Stimulated activated CD8-positive, alpha-beta memory T cell treated with anti-CD3 and anti-CD28 coated beads, Interleukin-2, amount 100 ng/mL, for 1 hour (primary cell): ENCODE measurements at regions not wholly inside any gene's neighbourhood (a gene's known extent, or its start where the extent isn't known, plus 50 kb on each side); places are given as distances from the start of the nearest gene placed in this dataset.
"Not testable (repeated sequence)": the region's sequence is repeated elsewhere in the genome, so short reads cannot be mapped to it uniquely, and the experiment has no call there.

ENCODE experiments used
- DNase-seq, 2 donors: peaks; one replicate each; pipeline ENCODE4 v3.0.0-alpha.2; 2020; ENCODE audit warnings: low read depth in 2 of 2

DNA sequence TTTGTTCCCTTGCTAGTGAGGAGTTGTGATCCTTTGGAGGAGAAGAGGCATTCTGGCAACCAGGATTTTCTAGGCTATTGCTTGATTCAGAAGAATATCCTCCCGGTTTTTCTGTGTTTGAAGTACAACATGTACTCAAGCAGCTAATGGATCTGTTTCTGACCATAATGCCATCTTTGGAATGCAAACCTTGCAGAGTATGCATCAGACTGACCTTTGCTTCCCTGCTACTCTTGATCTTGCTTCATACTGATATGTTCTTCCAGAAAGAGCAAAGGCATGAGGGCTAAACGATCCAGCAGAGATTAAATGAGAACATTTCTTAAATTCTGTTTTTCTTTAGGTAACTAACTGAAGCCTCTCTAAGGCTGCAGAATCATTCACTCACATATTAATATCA, 265.4 kb upstream of the SLC7A11 start:
- no peak for DNase-seq

DNA sequence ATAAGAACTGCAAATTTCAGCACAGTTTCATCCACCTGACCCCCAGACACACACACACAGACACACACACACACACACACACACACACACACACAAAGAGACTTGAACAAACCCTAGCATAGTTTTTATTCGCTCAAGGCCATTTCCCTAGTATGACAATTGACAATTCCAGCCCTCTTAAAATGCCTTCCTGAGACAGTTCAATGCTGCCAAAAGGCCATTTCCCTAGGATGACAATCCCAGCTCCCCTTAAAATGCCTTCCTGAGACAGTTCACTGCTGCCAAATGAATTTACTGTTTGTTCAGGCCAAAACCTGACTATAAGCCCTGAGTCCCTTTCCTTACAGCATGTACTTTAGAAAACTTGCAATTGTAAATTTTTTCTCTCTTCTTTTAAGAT, 259.5 kb upstream of the SLC7A11 start:
- DNase-seq: no peak

DNA sequence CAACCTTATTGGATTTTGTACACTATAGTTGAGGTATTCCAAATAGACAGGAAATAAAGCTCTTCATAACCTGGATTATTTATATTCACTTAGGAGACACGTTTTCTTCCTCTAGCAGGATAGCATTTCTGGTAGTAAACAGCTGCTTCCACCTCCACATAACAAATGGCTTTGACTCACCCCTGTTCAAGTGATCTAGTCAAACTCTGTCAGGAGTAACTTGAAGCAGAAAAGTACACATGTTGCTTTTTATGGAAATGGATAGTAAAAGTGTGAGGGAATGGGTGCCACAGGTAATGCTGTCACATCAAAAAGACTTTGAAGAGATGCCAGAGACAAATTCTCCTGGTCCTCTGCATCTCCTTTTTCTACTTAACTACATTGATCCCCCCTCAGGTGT, 258.7 kb upstream of the SLC7A11 start:
- DNase-seq: no peak

DNA sequence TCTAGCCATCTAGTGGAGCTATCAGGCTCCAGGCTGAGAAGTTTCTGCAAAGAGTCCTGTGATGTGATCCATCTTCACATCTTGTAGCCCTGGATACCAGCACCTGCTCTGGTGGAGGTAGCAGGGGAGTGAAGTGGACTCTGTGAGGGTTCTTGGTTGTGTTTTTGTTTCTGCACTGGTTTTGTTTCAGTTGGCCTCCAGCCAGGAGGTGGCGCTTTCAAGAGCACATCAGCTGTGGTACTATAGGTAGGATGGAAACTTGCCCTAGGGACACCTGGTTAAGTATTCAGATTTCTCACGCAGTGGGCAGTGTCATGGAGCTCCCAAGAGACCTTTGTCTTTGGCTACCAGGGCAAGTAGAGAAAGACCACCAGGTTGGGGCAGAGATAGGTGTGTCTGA, 257.5 kb upstream of the SLC7A11 start:
- no peak for DNase-seq

DNA sequence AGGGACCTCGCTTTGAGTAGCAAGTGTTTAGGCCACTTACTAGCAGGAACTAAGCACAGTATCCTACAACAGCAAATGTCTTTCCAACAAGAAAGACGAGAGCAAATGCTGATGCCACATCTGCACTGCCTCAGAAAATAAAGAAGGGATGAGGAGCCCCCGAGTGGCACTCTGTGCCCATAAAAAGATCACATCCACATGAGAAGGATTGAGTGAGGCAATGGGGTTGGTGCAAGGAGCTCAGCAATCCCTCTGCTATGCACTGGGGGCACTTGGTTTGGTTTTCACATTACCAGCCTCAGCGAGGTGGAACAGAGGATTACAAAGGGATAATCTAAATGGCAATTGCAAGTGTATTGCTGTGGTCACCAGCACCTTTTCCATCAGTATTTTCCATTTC, 252.8 kb upstream of the SLC7A11 start:
- DNase-seq: no peak

DNA sequence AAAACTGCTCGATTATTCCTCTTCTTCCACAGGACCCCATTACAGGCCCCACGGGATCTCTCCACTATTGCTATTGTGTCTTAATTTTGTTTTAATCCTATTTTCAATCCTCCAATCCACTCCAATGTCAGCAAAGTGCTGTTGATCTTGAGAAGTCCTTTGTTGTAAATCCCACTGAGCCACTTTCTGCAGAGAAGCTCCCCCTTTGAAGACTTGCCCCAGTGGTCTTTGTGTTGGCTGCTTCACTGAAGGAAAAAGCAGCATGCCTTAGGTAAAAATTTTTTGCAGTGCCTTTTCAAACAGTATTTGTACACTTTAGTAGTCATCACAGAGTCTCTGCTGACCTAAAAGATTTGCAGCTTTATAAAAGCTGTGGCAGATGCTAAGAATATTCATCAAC, 252.0 kb upstream of the SLC7A11 start:
- DNase-seq: no peak

DNA sequence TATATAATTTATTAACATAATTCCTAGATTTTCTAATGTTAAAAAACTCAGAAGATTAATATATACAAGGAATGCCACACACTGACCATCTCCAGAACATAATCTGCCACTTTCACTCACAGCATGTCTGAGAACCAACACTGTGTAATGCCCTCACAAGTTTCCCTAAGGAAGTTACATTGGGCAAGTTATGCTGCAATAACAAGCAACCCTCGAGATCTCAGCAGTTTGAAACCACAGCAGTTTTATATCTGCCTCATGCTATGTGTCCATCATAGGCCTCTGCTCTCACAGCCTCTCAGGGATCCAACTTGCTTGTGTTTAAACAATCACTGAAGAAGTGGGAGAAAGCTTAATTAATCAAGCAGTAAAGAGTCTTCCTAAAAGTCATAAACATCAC, 250.0 kb upstream of the SLC7A11 start:
- DNase-seq: no peak

DNA sequence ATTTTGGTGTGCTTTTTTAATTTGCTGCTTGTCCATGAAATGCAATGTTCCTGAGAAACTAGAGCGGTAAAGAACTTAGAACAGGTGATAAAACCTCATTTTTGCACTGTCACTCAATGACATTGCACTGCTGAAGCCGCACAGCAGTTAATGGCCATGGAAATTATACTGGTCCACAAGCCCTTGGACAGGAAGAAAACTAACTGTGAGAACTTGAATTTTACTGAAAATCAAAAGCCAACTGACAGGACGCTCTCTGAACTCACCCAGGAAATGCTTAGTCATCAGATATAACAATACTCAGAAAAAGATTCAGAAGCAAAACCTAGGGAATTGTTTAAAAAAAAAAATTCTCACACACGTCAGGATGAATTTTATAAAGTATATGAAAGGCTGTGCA, 246.4 kb upstream of the SLC7A11 start:
- no peak for DNase-seq

DNA sequence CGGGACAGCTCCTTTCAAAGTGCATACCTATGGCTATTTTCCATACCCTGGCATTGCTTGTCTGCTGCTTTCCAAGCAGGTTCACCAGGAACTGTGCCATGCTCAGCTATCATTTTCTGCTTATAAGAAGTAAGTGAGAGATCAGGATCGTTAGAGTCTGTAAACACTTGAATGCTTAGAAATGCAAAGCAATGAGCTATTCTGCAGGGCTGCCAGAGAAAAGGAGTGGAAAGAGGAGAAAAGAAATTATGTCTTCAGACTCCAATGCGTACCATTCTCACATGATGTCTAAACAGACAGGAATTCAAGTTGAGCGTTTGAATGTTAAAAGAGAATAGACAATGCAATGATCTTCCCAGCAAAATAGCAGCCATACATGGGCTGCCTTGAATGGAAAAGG, 245.5 kb upstream of the SLC7A11 start:
- DNase-seq: no peak

DNA sequence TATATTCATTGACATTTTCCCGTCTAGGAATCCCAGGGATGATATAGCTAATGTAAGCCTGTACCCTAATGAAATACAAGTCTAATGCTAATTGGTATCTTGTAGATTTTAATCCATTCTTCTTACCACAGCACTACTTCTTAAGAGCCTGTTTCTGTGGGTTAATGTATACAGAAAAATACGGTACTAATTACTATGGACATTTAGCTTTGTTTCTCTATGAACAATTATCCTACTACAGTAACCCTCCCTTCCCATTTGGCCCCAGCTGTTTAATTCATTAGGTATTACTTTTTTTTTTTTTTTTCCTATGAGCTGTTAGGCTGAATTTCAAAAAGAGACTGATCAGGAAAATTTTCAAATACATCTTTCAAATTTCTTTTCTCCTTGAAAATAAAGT, 245.1 kb upstream of the SLC7A11 start:
- DNase-seq: no peak

DNA sequence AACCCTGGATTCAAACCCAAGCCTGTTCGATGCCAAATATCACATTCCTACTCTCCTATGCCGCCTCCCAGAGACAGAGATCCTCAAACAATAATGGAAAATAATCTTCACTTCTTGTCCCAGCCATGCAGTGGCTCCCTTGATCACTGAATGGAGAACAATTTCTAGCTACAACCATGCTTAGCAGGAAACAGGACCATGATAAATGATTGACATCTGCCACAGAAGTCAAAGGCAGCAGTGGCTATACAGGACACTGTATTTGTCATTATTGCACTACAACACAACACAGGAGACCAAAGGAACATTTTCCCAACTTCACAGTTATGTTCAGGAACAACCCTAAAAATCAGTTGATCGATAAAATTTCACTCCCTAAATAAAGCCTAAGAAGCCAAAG, 243.3 kb upstream of the SLC7A11 start:
- no peak for DNase-seq

DNA sequence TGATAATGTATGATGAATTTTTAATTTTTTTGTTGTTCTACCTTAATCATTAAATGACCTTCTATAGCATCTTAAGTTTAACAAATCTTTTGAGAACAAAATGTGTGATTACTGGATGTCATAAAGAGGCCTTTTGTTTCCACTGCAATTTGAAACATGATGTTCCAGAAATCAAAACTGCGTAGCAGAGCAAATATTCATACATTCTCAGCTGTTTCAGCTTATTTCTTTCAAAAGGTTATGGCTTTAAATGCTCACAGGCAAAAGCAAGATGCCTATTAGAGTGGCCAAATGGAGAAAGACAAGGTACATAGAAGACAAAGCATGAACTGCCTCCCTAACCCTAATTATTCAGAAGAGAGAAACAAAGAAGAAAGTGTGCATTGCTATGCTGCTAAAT, 233.0 kb upstream of the SLC7A11 start:
- no peak for DNase-seq

DNA sequence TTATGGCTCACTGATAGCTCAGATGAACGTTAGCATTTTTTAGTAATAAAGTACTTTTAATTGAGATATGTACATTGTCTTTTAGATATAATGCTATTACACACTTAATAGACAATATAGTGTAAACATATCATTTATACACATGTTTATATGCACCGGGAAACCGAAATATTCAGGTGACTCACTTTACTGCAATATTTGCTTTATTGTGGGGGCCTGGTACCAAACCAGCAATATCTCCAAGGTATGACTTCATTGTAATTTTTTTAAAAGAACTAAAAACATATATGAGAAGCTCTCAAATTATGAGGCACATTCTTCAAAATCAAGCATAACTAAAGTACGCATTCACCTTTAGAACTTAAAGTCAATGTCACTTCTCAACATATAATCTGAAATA, 231.2 kb upstream of the SLC7A11 start:
- no peak for DNase-seq

DNA sequence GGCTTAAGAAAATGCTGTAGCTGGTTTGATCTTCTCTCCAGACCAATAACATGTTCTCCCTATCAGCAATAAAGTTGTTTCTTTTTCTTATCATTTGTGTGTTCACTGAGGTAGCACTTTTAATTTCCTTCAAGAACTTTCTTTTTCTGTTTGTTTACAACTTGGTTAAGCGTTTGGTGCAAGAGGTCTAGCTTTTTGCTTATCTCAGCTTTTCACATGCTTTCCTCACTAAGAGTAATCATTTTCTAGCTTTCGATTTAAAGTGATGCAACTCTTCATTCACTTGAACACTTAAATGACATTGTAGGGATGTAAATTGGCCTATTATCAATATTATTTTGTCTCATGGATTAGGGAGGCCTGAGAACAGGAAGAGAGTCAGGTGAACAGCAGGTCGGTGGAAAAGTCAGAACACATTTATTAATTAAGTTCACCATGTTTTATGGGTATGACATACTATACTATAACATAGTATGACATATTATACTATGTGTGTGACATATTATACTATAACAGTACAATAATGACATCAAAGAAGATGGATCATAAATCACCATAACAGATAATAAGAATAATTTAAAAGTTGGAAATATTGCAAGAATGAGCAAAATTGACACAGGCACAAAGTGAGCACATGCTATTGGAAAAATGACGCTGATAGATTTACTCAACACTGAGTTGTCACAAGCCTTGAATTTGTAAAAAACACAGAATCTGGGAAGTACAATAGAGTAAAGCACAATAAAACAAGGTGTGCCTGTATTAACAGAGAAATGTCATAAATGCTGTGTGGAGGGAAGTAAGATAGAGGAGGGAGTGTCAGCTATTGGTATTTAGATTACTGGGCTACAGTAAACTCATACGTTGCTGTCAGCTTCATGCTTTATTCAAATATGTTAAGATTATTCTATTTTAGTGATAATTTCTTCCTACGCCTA, 218.6 kb upstream of the SLC7A11 start:
- DNase-seq: no peak

DNA sequence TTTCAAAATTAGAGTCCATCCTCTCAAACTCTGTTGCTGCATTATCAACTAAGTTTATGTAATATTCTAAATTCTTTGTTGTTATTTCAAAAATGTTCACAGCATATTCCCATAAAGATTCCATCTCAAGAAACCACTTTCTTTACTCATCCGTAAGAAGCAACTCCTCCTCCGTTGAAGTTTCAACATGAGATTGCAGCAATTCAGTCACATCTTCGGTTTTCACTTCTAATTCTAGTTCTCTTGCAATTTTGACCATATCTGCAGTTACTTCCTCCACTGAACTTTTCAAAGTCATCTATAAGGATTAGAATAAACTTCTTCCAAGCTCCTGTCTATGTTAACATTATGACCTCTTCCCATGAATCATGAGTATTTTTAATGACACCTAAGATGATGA, 216.6 kb upstream of the SLC7A11 start:
- no peak for DNase-seq

DNA sequence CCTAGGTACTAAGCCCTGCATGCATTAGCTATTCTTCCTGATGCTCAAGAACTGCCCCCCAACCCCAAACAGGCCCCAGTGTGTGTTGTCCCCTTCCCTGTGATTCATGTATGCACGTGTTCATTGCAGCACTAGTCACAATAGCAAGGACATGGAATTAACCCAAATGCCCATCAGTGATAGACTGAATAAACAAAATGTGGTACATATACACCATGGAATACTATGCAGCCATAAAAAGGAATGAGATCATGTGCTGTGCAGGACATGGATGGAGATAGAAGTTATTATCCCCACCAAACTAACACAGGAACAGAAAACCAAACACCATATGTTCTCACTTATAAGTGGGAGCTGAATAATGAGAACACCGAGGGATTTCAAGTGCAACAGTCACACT, 214.2 kb upstream of the SLC7A11 start:
- not testable (repeated sequence) for DNase-seq

DNA sequence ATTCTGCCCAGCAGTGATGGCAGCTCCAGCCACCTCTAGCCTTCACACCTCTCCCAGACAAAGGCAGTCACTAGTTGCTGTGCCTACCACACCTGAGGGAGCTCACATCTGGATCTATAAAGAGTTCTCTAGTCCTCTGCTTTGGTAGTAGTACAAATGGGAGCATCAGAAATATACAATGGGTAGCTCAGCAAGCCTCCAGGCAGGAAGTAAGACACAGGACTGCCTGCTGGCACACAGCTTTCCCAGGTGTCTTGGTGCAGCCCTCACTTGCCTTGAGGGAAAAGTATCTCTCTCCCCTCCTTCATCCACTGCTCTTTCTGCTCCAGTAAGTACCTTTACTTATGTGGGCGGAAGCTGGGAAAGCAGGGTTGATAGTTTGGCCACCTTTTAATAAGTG, 212.9 kb upstream of the SLC7A11 start:
- no peak for DNase-seq

DNA sequence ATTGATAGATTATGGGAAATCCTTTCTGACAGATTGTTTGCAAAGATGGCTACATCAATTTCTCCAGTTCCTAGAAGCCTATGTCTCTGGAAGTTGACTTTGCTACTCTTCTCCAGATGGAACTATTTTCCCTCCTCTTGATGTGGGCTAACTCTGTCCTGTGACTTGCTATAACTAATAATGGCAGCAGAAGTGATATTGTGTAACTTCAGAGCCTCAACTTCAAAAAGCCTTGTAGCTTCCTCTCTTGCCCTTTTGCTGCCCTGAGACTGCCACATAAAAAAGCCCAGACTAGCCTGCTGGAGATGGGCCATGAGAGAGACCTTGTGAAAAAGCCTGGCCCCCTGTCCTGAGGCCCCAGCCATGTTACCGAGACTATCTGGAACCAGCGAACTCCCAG, 210.7 kb upstream of the SLC7A11 start:
- no peak for DNase-seq

DNA sequence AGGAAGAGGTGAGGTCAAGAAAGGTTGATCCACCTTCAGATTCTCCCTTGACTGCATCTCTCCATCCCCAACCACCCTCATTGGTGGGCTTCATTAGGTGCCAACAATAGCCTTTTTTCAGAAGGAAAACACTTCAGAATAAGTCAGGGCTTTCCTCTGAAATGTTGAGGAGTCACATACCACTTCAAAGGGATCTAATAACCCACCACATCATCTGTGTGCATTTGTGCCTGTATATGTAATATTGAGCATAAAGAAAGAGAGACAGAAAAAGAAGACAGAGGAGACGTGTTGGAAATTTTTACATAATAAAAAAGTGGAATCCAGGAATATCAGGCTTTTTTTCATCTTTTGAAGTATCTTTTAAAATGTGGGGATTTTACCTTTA, 209.1 kb upstream of the SLC7A11 start:
- DNase-seq: no peak

DNA sequence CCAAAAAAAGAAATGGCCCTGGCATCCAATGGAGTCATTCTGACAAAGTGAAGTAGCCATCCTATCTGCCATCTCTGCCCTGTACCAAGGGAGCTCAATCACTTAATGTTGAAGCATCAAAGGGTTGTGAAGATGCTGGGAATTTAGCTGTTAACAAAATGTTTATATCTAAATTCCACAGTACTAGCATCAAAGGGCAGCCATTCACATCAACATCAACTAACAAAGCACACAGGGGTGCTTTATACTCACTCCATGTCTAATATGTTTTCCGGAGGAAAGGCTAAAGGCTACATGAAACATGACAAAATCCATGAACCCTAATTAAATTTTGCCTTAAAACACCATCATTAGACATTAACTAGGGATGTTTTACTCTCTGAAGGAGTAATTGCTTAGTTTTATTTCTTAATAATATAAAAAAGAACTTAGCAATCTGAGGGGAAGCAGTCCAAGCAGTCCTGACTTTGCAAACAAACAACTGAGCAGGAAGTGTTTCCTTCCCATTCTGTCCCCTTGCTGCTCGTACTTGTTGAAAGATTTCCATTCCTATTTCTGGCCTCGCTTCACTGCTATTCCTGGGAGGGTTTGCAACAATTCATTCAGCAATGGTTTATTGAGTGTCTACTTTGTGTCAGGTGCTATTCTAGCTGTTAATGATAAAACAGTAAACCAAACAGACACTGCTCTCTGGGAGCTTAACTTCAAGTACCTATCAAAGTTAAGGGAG, 208.6 kb upstream of the SLC7A11 start:
- DNase-seq: no peak

DNA sequence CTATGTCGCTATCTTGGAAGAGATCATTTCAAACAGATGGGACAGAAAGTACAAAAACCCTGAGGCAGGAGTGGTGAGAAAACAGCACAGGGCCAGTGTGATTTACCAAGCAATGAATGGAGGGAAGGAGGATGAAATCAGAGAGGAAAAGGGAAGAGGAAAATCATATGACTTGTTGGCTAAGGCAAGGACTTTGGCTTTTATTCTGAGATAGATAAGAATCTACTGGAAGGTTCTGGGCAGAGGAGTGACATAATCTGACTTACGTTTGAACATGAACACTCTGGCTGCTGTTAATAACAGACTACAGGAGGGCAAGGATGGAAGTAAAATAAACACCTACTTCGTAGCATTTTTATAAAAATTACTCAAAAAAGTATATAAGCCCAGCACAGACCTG, 207.8 kb upstream of the SLC7A11 start:
- no peak for DNase-seq

DNA sequence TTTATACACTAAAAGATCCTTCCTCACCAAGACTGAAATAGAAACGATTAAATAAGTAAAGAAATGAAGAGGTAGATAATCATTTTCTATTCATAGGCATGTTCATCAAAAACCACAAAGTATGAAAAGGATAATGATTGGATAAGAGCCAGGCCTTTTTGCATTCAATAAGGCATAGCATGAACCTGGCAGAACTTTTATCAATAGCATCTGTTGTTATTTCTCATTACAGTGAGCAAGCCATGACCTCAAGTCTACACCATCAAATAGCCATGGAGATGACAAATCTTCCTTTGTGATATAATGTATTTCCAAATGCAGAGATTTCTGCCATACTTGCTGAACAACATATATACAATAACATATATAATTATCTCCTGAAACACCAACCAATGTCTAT, 206.0 kb upstream of the SLC7A11 start:
- DNase-seq: no peak

DNA sequence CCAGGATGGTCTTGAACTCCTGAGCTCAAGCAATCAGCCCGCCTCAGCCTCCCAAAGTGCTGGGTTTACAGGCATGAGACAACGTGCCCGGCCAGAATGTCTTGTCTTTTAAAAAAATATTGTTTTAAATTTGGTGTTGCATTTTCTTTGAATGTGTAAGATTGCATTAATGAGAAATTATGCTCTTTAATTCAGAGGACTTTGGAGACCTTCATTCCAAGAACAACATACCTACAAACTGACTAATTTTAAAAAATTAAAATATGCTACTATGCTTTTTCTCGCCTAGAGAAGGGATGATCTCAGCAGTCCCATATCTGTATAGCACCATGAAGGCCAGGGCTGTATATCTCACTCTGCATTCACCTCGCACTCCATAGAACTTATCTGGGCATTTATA, 204.3 kb upstream of the SLC7A11 start:
- no peak for DNase-seq
